HG03520 (cell line): ENCODE measurements at regions not wholly inside any gene's neighbourhood (a gene's known extent, or its start where the extent isn't known, plus 50 kb on each side); places are given as distances from the start of the nearest gene placed in this dataset.
A peak's percentile ranks its signal among the peaks of the same experiment; 100 is the strongest.

Experiments used
- ATAC-seq: cut with Tn5 transposase; IDR thresholded peaks from one replicate; pipeline ENCODE4 v1.9.1; 2021; ENCODE audit warnings: mild to moderate bottlenecking, moderate library complexity; ENCODE audit not compliant: unreplicated experiment

GRCh38 chr13:95494082-95494681, 58.3 kb upstream of the CLDN10 start:
- peak; percentile 67 for ATAC-seq

GRCh38 chr13:95496485-95496884, 56.0 kb upstream of the CLDN10 start:
- no peak for ATAC-seq

GRCh38 chr13:95497381-95497807, 55.1 kb upstream of the CLDN10 start:
- no peak for ATAC-seq

GRCh38 chr13:95498886-95499285, 53.6 kb upstream of the CLDN10 start:
- no peak for ATAC-seq

- ATAC-seq, result no peak
Observed at GRCh38 chr13:95499811-95500712, 52.5 kb upstream of the CLDN10 start.

- ATAC-seq, result no peak
Observed at GRCh38 chr13:95502216-95502615, 50.3 kb upstream of the CLDN10 start.
